AG09319 (cell line): ENCODE measurements at regions not wholly inside any gene's neighbourhood (a gene's known extent, or its start where the extent isn't known, plus 50 kb on each side); places are given as distances from the start of the nearest gene placed in this dataset.

ENCODE experiments used
- DNase-seq: peaks from one replicate; pipeline ENCODE4 v3.0.0-alpha.2; 2010; ENCODE audit warnings: low read depth; ENCODE audit errors: extremely low read depth
- CTCF ChIP-seq: IDR thresholded peaks from 2 replicates; pipeline ENCODE4 v1.5.1; 2011; ENCODE audit warnings: low read depth, mild to moderate bottlenecking, inconsistent platforms, low read length, moderate library complexity

- DNase-seq, result no peak
- TF ChIP-seq CTCF, result no peak
These were observed 336.1 kb upstream of the BOD1L1 start for GRCh38 chr4:13963601-13964000.

- TF ChIP-seq CTCF, result peak; percentile 16
- no peak for DNase-seq
These were observed 339.0 kb upstream of the BOD1L1 start for GRCh38 chr4:13966231-13967195.

DNA sequence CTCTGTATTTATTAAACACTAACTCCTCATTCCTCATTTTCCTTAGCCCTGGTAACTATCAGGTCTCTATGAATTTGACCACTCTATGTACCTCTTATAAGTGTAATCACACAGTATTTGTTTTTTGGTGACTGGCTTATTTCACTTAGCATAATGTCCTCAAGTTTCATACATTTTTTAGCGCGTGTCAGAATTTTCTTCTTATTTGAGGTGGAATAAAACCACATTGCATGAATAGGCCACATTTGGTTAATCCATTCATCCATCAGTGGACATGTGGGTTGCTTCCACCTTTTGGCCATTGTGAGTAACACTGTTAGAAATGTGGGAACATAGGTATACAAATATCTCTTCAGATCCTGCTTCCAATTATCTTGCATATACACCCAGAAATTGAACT is 341.2 kb upstream of the BOD1L1 start:
- no peak for DNase-seq
- TF ChIP-seq CTCF, result no peak

GRCh38 chr4:13970349-13970748 is 342.8 kb upstream of the BOD1L1 start:
- no peak for DNase-seq
- TF ChIP-seq CTCF, result no peak

DNA sequence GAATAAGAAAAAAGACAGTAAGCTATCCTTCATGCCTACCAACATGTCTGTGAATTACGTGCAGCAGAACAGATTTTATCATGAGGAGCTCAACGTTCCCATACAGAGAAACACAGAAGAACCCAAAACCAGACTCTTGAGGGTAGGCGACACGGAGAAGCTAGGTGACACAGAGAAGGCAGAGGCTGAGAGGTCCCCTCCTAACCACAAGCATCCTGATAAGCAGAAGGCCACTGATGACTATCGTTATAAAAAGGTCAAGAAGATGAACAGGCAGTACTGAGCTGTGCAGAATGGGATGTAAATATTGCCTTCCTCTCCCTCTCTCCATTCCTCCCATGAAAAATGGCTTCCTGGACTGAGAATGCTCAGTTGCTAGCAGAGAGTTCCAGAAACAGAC is 350.2 kb upstream of the BOD1L1 start:
- no peak for DNase-seq
- TF ChIP-seq CTCF, result no peak

DNA sequence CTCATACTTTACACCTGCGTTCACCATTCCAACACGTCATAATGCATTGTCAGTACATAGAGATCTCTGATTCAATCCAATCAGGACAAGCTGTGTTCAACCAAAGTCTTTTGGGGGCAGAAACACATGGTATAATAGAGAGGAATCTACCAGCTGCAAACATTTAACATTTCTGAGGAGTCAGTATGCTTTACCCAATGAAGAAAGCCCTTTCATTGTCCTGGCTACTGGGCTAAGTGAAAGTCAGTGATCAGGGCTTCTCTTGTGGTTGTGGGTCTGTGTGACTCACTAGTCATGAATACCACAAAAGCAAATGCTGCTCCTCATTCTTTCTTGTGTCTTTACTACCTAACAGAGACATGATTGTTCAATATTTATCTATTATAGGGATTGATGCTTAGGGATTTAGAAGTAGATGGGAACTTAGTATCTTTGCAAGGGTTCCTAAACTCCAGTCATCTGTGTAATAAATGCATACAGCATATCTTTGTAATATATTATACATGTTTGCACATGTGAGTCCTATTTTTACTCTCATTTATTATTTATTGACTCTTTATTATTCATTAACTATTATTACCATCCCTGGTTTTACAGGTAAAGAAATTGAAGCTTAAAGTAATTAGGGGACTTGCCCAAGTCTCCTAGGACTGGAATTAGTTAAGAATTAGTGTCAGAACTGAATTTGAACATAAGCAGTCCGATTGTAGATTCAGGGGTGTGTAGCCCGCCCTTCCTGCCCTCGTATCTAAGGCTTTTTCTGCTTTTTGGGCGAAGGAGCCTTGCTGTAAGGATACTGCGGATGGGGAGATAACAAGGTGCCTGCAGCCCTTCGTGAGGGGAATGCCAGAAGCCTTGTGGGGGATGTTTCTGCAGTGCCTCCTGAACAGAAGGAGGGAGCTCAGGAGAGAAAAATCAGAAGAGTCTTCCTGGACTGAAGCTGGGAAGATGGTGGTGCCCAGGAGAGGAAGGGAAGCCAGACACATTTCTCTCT is 353.1 kb upstream of the BOD1L1 start:
- DNase-seq, result peak; percentile 82
- TF ChIP-seq CTCF, result no peak

GRCh38 chr4:13981499-13981898 is 354.0 kb upstream of the BOD1L1 start:
- DNase-seq, result no peak
- no peak for TF ChIP-seq CTCF
